Spleen (tissue), 11 donors: ENCODE measurements at regions not wholly inside any gene's neighbourhood (a gene's known extent, or its start where the extent isn't known, plus 50 kb on each side); places are given as distances from the start of the nearest gene placed in this dataset.

Experiments used
- DNase-seq: peaks from one replicate; pipeline ENCODE4 v3.0.0-alpha.2; 2020
- H3K27ac ChIP-seq, 8 donors: fragments of 200-600 bp; sonication (generic) in 7 of 8; 1 replicate in 4 of 8; 2 replicates in 4 of 8; pipeline versions ENCODE4 v1.5.0 to v1.8.0; 2016 to 2021; ENCODE audit warnings: inconsistent platforms in 4 of 8, mild to moderate bottlenecking in 4 of 8, moderate library complexity in 1 of 8
- H3K27me3 ChIP-seq, 7 donors: fragments of 200-600 bp; sonication (generic) in 6 of 7; replicated peaks in 1 of 7; 1 replicate in 4 of 7; 2 replicates in 3 of 7; pipeline versions ENCODE4 v1.5.0 to v1.8.0; 2016 to 2021; ENCODE audit warnings: inconsistent platforms in 3 of 7, mild to moderate bottlenecking in 1 of 7
- H3K36me3 ChIP-seq, 6 donors: fragments of 200-600 bp; sonication (generic) in 5 of 6; 1 replicate in 4 of 6; 2 replicates in 2 of 6; pipeline versions ENCODE4 v1.5.0 to v1.8.0; 2016 to 2021; ENCODE audit warnings: inconsistent platforms in 2 of 6
- H3K4me1 ChIP-seq, 6 donors: fragments of 200-600 bp; sonication (generic) in 5 of 6; 1 replicate in 3 of 6; 2 replicates in 3 of 6; pipeline versions ENCODE4 v1.5.0 to v1.8.0; 2016 to 2021; ENCODE audit warnings: inconsistent platforms in 3 of 6
- H3K4me3 ChIP-seq, 8 donors: fragments of 200-600 bp; sonication (generic) in 7 of 8; 1 replicate in 4 of 8; 2 replicates in 4 of 8; pipeline versions ENCODE4 v1.5.0 to v1.8.0; 2016 to 2021; ENCODE audit warnings: inconsistent platforms in 4 of 8, mild to moderate bottlenecking in 4 of 8, moderate library complexity in 2 of 8
- H3K9me3 ChIP-seq, 8 donors: fragments of 200-600 bp; sonication (generic) in 7 of 8; 1 replicate in 4 of 8; 2 replicates in 4 of 8; pipeline versions ENCODE4 v1.5.0 to v1.8.0; 2016 to 2021; ENCODE audit warnings: inconsistent platforms in 4 of 8
- POLR2A ChIP-seq, 3 donors: fragments of 450-650 bp; IDR thresholded peaks; one replicate each; pipeline ENCODE4 v1.5.1; 2017; ENCODE audit warnings: antibody characterized with exemption in 3 of 3, mild to moderate bottlenecking in 1 of 3
- POLR2AphosphoS5 ChIP-seq, 3 donors: sonication (generic); formaldehyde crosslinking; IDR thresholded peaks; one replicate each; pipeline ENCODE4 v1.5.1; 2017; ENCODE audit warnings: antibody characterized with exemption in 3 of 3
- WGBS, 5 donors: extraction: QIAGEN DNeasy Blood & Tissue Kit in 3 of 5; methylation state at CpG; one replicate each; pipeline versions ENCODE4 v1.1.5 to v1.1.7; 2013 to 2018; 5-methylcytosine and 5-hydroxymethylcytosine counted together
- intact Hi-C: fragments of 100-400 bp; cut with DNase I; formaldehyde crosslinking; loops from one replicate; pipeline ENCODE4 v1.15.0; 2023; ENCODE audit warnings: low total_unique reads
- TF ChIP-seq, protein P1 (sequence below), 11 experiments: fragments of 200-600 bp in 7 of 11; fragments of 450-650 bp in 4 of 11; sonication (generic) in 4 of 11; IDR thresholded peaks in 8 of 11; conservative IDR thresholded peaks in 3 of 11; 1 replicate in 7 of 11; 2 replicates in 4 of 11; pipeline versions ENCODE4 v1.4.0 to v1.8.0; 2016 to 2021; ENCODE audit warnings: antibody characterized with exemption in 11 of 11, inconsistent platforms in 4 of 11, mild to moderate bottlenecking in 1 of 11
- donor health status: healthy with polysubstance abuse.
- donor health status: DM: no; HTN: no; CAD: no; lungs with moderate emphysema.
- donor health status: DM: no; HTN: no; CAD: no.
- donor health status: Bipolar disorder and iron deficiency.
- donor health status: healthy.
- donor health status: DM: no; HTN: no; CAD: no.
- donor health status: DM: yes; HTN: yes; CAD: no.

DNA sequence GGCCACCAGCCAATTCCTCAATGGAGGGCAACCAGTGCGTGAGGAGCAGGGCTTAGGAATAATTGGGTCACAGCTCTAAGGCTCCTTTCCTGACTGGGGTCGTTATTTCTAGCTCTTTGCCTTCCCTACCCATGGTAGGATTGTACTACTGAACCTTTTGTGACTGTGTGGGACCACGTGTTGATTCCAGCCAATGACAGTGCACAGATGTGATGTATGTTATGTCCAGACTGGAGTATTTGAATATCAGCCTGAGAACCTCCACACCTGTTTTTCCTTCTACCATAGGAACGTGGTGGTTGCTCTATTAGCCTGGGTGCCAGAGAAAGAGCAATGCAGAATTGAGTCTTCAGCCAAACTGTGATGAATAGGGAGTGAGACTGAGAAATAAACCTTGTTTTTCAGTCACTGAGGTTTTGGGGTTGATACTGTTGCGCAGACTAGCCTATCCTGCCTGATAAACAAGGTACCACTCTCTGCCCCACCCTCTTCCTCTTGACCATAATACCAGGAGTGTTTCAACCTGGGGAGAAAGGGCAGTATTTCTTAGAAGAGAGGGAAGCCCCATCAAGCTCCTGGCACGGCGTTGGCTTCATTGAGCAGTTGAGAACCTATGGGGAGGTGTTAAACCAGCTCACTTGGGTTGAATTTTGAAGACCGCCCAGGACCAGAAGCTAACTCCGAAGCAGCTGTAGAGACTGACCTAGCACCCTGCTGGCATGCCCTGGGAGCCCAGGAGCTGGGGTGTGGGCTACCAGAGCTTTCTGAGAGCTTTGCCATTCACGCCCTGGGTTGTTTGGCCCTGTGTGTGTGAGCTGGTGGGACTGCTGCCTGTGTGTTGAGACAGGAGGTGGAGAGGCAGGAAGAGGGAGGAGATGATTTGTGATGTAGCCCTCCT, 105.5 kb upstream of the BACH2 start:
- Histone ChIP-seq H3K36me3 (no peaks in the 10 kb centered on the region), H3K27me3 (no peaks in the 10 kb centered on the region), H3K9me3 (no peaks in the 10 kb centered on the region), H3K27ac (peak overlapping the region in 5 of 8 donors; percentile 19 to 75 (median 38)), H3K4me3 (no peak overlapping the region), H3K4me1 (peaks cover 8 to 54% (median 28%) of the 10 kb centered on the region in 6 donors)
- WGBS, 5 donors, result 69 to 81% (median 73%) methylated on average over 10 of the region's 10 CpGs
- intact Hi-C loops, result no loop called here
- TF ChIP-seq, protein P1, sequence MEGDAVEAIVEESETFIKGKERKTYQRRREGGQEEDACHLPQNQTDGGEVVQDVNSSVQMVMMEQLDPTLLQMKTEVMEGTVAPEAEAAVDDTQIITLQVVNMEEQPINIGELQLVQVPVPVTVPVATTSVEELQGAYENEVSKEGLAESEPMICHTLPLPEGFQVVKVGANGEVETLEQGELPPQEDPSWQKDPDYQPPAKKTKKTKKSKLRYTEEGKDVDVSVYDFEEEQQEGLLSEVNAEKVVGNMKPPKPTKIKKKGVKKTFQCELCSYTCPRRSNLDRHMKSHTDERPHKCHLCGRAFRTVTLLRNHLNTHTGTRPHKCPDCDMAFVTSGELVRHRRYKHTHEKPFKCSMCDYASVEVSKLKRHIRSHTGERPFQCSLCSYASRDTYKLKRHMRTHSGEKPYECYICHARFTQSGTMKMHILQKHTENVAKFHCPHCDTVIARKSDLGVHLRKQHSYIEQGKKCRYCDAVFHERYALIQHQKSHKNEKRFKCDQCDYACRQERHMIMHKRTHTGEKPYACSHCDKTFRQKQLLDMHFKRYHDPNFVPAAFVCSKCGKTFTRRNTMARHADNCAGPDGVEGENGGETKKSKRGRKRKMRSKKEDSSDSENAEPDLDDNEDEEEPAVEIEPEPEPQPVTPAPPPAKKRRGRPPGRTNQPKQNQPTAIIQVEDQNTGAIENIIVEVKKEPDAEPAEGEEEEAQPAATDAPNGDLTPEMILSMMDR (IDR thresholded peaks at IDR 0.05 in 8 of 11, conservative IDR thresholded peaks at IDR 0.05 in 3 of 11), result no peak
- no peak for TF ChIP-seq POLR2A (IDR thresholded peaks at IDR 0.05)
- TF ChIP-seq POLR2AphosphoS5 (IDR thresholded peaks at IDR 0.05), result no peak
- DNase-seq, result no peak

DNA sequence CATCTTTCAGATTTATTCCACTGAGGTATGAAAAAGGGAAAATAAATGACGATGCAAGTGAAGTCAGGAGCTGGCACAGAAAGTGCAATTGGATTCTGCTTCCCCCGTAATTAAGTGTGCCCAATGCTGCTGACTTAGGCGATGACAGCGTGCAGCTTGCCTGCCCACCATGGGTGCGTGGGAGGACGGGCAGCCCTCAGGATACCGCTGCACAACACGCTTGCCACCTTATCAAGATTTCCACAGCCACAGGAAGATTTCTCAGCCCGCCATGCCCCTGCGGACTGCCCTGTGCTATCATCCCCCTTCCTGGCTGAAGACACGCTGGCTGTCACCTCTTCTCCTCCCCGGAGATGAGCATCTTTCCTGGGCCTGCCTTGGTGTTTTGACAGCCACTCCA, 103.3 kb upstream of the BACH2 start:
- Histone ChIP-seq H3K36me3 (no peaks in the 10 kb centered on the region), H3K4me1 (peaks cover 8 to 57% (median 28%) of the 10 kb centered on the region in 6 donors), H3K27me3 (no peaks in the 10 kb centered on the region), H3K9me3 (no peaks in the 10 kb centered on the region), H3K27ac (no peak overlapping the region), H3K4me3 (no peak overlapping the region)
- WGBS, 5 donors, result 82 to 95% (median 89%) methylated on average over 11 to 12 of the region's 12 CpGs
- DNase-seq, result no peak
- intact Hi-C loops, result loop anchor here (10.0 kb wide), 1 partner anchor 455 kb away; no protein-coding TSS in a partner anchor
- no peak for TF ChIP-seq POLR2AphosphoS5 (IDR thresholded peaks at IDR 0.05)
- TF ChIP-seq, protein P1 (IDR thresholded peaks at IDR 0.05 in 8 of 11, conservative IDR thresholded peaks at IDR 0.05 in 3 of 11), result no peak
- no peak for TF ChIP-seq POLR2A (IDR thresholded peaks at IDR 0.05)

DNA sequence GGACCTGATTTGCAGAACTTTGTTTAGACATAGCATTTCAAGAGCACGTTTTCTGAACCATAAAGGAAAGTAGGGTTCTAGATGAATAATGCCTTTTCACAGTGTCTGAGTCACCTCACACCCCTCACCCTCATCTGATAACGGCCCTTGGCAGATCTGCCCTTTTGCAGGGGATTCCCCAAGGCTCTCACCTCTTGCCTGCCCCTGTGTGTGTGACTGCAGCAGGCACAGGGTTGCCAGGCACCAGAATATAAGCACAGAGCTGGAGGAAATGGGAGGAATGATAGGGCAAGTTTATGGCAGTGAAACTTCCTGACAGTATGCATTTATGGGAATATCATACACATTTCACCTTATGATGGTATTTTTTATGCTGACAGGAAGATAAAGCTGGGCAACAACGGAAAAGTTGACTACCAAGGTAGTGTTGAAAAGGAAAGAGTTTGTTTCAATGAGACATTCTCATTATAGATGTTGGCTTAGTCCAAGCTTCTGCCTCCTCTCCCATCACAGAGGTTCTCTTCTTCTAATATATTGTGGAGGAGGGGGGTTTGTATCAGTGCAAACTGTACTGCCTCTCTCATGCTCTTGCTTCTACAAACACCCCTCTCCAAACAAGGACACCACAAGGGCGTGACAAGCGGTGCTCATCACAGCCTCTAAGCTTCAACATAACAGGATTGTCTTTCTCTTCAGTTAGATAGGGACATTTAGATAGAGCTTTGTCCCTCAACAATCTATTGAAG, 101.5 kb upstream of the BACH2 start:
- no peak overlapping the region for H3K27ac ChIP-seq
- H3K4me3 ChIP-seq, result no peak overlapping the region
- peaks cover 4 to 55% (median 26%) of the 10 kb centered on the region in 6 donors for H3K4me1 ChIP-seq
- no peak for DNase-seq
- intact Hi-C loops, result loop anchor here (10.0 kb wide), 1 partner anchor 453 kb away; no protein-coding TSS in a partner anchor
- no peak for TF ChIP-seq POLR2AphosphoS5 (IDR thresholded peaks at IDR 0.05)
- TF ChIP-seq, protein P1 (IDR thresholded peaks at IDR 0.05 in 8 of 11, conservative IDR thresholded peaks at IDR 0.05 in 3 of 11), result no peak
- no peak for TF ChIP-seq POLR2A (IDR thresholded peaks at IDR 0.05)
- H3K9me3 ChIP-seq, result no peaks in the 10 kb centered on the region
- H3K27me3 ChIP-seq, result no peaks in the 10 kb centered on the region
- 38 to 49% (median 42%) methylated on average over 5 of the region's 5 CpGs for WGBS, 5 donors
- H3K36me3 ChIP-seq, result no peaks in the 10 kb centered on the region
